H1 (cell line): ENCODE measurements at regions not wholly inside any gene's neighbourhood (a gene's known extent, or its start where the extent isn't known, plus 50 kb on each side); places are given as distances from the start of the nearest gene placed in this dataset.

Source experiments
- CTCF ChIA-PET: fragments of 300-600 bp; sonication (Branson Sonifier 250); formaldehyde crosslinking; loops from one replicate; lab custom pipeline; 2021; ENCODE audit not compliant: partially characterized antibody; lab: Charles Lee
- POLR2A ChIA-PET: fragments of 300-600 bp; sonication (Branson Sonifier 250); formaldehyde crosslinking; loops from one replicate; lab custom pipeline; 2021; ENCODE audit warnings: inconsistent platforms; ENCODE audit not compliant: partially characterized antibody; lab: Charles Lee
- DNase-seq, 2 experiments: peaks; one replicate each; pipeline versions ENCODE4 v3.0.0 to v3.0.0-alpha.2; 2010 to 2022; ENCODE audit warnings: low spot score in 2 of 2, low read depth in 1 of 2, mixed read lengths in 1 of 2
- FAIRE-seq: peaks from 2 replicates; lab custom pipeline; 2011; peaks lifted over from hg19 to GRCh38; lab: Jason Lieb, UNC
- H2AFZ ChIP-seq: 2 replicates; pipeline ENCODE4 v1.8.1; 2012; ENCODE audit warnings: low read length, inconsistent platforms
- H2AK5ac ChIP-seq: 2 replicates; pipeline ENCODE4 v1.6.1; 2013; ENCODE audit warnings: low read depth, low read length
- H2BK120ac ChIP-seq: replicated peaks from 2 replicates; pipeline ENCODE3; 2013; ENCODE audit warnings: low read depth, low read length, inconsistent platforms
- H2BK12ac ChIP-seq: 2 replicates; pipeline ENCODE4 v1.6.1; 2013; ENCODE audit warnings: low read depth, low read length
- H2BK15ac ChIP-seq: 2 replicates; pipeline ENCODE4 v1.6.1; 2013; ENCODE audit warnings: low read length
- H2BK20ac ChIP-seq: 2 replicates; pipeline ENCODE4 v1.6.1; 2013; ENCODE audit warnings: low read length
- H2BK5ac ChIP-seq: 2 replicates; pipeline ENCODE4 v1.6.1; 2013; ENCODE audit warnings: low read depth, low read length
- H3K14ac ChIP-seq: 2 replicates; pipeline ENCODE4 v1.6.1; 2013; ENCODE audit warnings: inconsistent platforms; ENCODE audit not compliant: insufficient read length
- H3K18ac ChIP-seq: 2 replicates; pipeline ENCODE4 v1.6.1; 2013; ENCODE audit warnings: low read length; ENCODE audit errors: extremely low read depth
- H3K23ac ChIP-seq: 2 replicates; pipeline ENCODE4 v1.6.1; 2013; ENCODE audit warnings: inconsistent platforms; ENCODE audit not compliant: insufficient read length
- H3K23me2 ChIP-seq: 2 replicates; pipeline ENCODE4 v1.6.1; 2013; ENCODE audit warnings: low read depth, low read length
- H3K27ac ChIP-seq: 2 replicates; pipeline ENCODE4 v1.6.1; 2011; ENCODE audit warnings: low read depth, low read length, inconsistent platforms
- H3K27me3 ChIP-seq, 4 experiments: replicated peaks in 1 of 4; 1 replicate in 1 of 4; 2 replicates in 3 of 4; pipeline versions ENCODE4 v1.6.1 to v1.8.1; 2011 to 2013; ENCODE audit warnings: low read length in 3 of 4, mild to moderate bottlenecking in 3 of 4, inconsistent platforms in 2 of 4, mixed read lengths in 2 of 4, moderate library complexity in 1 of 4; ENCODE audit not compliant: control insufficient read depth in 3 of 4, insufficient read depth in 3 of 4; ENCODE audit errors: extremely low read depth in 1 of 4
- H3K36me3 ChIP-seq, 4 experiments: 2 replicates each; pipeline versions ENCODE4 v1.6.1 to v1.8.1; 2011 to 2013; ENCODE audit warnings: mild to moderate bottlenecking in 4 of 4, low read length in 3 of 4, moderate library complexity in 2 of 4, control low read depth in 1 of 4, inconsistent platforms in 1 of 4; ENCODE audit not compliant: insufficient read depth in 4 of 4, control insufficient read depth in 2 of 4
- H3K4ac ChIP-seq: replicated peaks from 2 replicates; pipeline ENCODE3; 2013; ENCODE audit warnings: low read length, low read depth, mixed read lengths, inconsistent platforms; ENCODE audit not compliant: insufficient read length
- H3K4me1 ChIP-seq, 4 experiments: replicated peaks in 1 of 4; 1 replicate in 1 of 4; 2 replicates in 3 of 4; pipeline versions ENCODE4 v1.6.1 to v1.8.1; 2011 to 2013; ENCODE audit warnings: low read length in 3 of 4, inconsistent platforms in 2 of 4, mixed read lengths in 1 of 4; ENCODE audit not compliant: insufficient read depth in 4 of 4, control insufficient read depth in 3 of 4
- H3K4me2 ChIP-seq, 2 experiments: 2 replicates each; pipeline versions ENCODE4 v1.6.1 to v1.8.1; 2011 to 2013; ENCODE audit warnings: low read depth in 2 of 2, low read length in 2 of 2, control low read depth in 1 of 2, inconsistent platforms in 1 of 2, mild to moderate bottlenecking in 1 of 2; ENCODE audit not compliant: insufficient read depth in 1 of 2
- H3K4me3 ChIP-seq, 4 experiments: fragments of 200-600, 300-600 bp in 1 of 4; sonication (generic), shearing (Covaris generic), sonication (Bioruptor Twin) in 1 of 4; 2 replicates each; pipeline versions ENCODE4 v1.5.1 to v1.8.1; 2011 to 2016; ENCODE audit warnings: low read length in 4 of 4, low read depth in 3 of 4, control low read depth in 2 of 4, inconsistent platforms in 2 of 4, mild to moderate bottlenecking in 2 of 4, mixed read lengths in 1 of 4, moderate library complexity in 1 of 4; ENCODE audit not compliant: insufficient read depth in 2 of 4; ENCODE audit errors: extremely low read depth in 1 of 4
- H3K56ac ChIP-seq: replicated peaks from 2 replicates; pipeline ENCODE3; 2013; ENCODE audit warnings: low read depth, mild to moderate bottlenecking, mixed read lengths, low read length, inconsistent platforms; ENCODE audit not compliant: insufficient read length
- H3K79me1 ChIP-seq: 2 replicates; pipeline ENCODE4 v1.6.1; 2013; ENCODE audit warnings: low read depth, low read length, control low read depth
- H3K79me2 ChIP-seq, 2 experiments: 2 replicates each; pipeline versions ENCODE4 v1.6.1 to v1.8.1; 2012 to 2013; ENCODE audit warnings: low read length in 2 of 2, mild to moderate bottlenecking in 2 of 2, inconsistent platforms in 1 of 2; ENCODE audit not compliant: insufficient read depth in 2 of 2, control insufficient read depth in 1 of 2
- H3K9ac ChIP-seq, 4 experiments: replicated peaks in 1 of 4; 1 replicate in 1 of 4; 2 replicates in 3 of 4; pipeline versions ENCODE4 v1.6.1 to v1.8.1; 2011 to 2013; ENCODE audit warnings: low read depth in 3 of 4, low read length in 3 of 4, control low read depth in 2 of 4, mild to moderate bottlenecking in 2 of 4, moderate library complexity in 2 of 4, inconsistent platforms in 1 of 4; ENCODE audit errors: extremely low read depth in 1 of 4
- H3K9me3 ChIP-seq, 2 experiments: 2 replicates each; pipeline versions ENCODE4 v1.6.1 to v1.8.1; 2012 to 2013; ENCODE audit warnings: mild to moderate bottlenecking in 2 of 2, moderate library complexity in 2 of 2, control low read depth in 1 of 2, inconsistent platforms in 1 of 2, low read depth in 1 of 2, low read length in 1 of 2, mixed read lengths in 1 of 2; ENCODE audit not compliant: insufficient read depth in 2 of 2
- H4K20me1 ChIP-seq, 2 experiments: replicated peaks in 1 of 2; 2 replicates each; pipeline versions ENCODE3 to v1.8.1; 2011 to 2013; ENCODE audit warnings: inconsistent platforms in 2 of 2, low read length in 2 of 2, mild to moderate bottlenecking in 1 of 2; ENCODE audit not compliant: insufficient read depth in 2 of 2, control insufficient read depth in 1 of 2
- H4K5ac ChIP-seq: 2 replicates; pipeline ENCODE4 v1.6.1; 2013; ENCODE audit warnings: low read length, low read depth, mixed read lengths, inconsistent platforms; ENCODE audit not compliant: insufficient read length
- H4K8ac ChIP-seq: 2 replicates; pipeline ENCODE4 v1.8.0; 2013; ENCODE audit warnings: mild to moderate bottlenecking, moderate library complexity, low read length, inconsistent platforms; ENCODE audit not compliant: insufficient read depth; ENCODE audit errors: extremely low read depth
- H4K91ac ChIP-seq: replicated peaks from 2 replicates; pipeline ENCODE3; 2013; ENCODE audit warnings: low read length, mixed read lengths, inconsistent platforms; ENCODE audit not compliant: insufficient read length
- CBX8 ChIP-seq: fragments of 300-800, 300-1000 bp; sonication (generic); IDR thresholded peaks from 2 replicates; pipeline ENCODE4 v1.7.1; 2016; ENCODE audit warnings: low read depth, low read length, borderline replicate concordance
- CTBP2 ChIP-seq: IDR thresholded peaks from 2 replicates; pipeline ENCODE4 v1.7.0; 2011; ENCODE audit warnings: borderline replicate concordance, mild to moderate bottlenecking, moderate library complexity, mixed read lengths, low read length; ENCODE audit not compliant: insufficient read depth, insufficient read length
- EGR1 ChIP-seq: IDR thresholded peaks from 2 replicates; pipeline ENCODE4 v1.6.1; 2011; ENCODE audit warnings: low read depth, low read length, borderline replicate concordance
- GTF2F1 ChIP-seq: IDR thresholded peaks from 2 replicates; pipeline ENCODE4 v1.6.1; 2012; ENCODE audit warnings: low read depth, low read length, improper control_type of control experiment, borderline replicate concordance
- HDAC2 ChIP-seq, 2 experiments: fragments of 300-600 bp in 1 of 2; sonication (generic) in 1 of 2; IDR thresholded peaks; 2 replicates each; pipeline ENCODE4 v1.6.1; 2011 to 2012; ENCODE audit warnings: low read depth in 2 of 2, low read length in 2 of 2, mild to moderate bottlenecking in 2 of 2, moderate library complexity in 2 of 2, borderline replicate concordance in 1 of 2, inconsistent platforms in 1 of 2
- JUND ChIP-seq: IDR thresholded peaks from 2 replicates; pipeline ENCODE4 v1.6.1; 2011; ENCODE audit warnings: mild to moderate bottlenecking, improper control_type of control experiment, low read length
- MAFK ChIP-seq: IDR thresholded peaks from 2 replicates; pipeline ENCODE4 v1.6.1; 2012; ENCODE audit warnings: low read depth, mild to moderate bottlenecking, improper control_type of control experiment, low read length
- RFX5 ChIP-seq: IDR thresholded peaks from 2 replicates; pipeline ENCODE4 v1.6.1; 2011; ENCODE audit warnings: low read depth, low read length, improper control_type of control experiment, borderline replicate concordance
- RXRA ChIP-seq: IDR thresholded peaks from 2 replicates; pipeline ENCODE4 v1.6.1; 2011; ENCODE audit warnings: low read depth, mild to moderate bottlenecking, low read length, moderate library complexity; ENCODE audit not compliant: insufficient read depth
- SIN3A ChIP-seq, 2 experiments: IDR thresholded peaks in 1 of 2; conservative IDR thresholded peaks in 1 of 2; 2 replicates each; pipeline ENCODE4 v1.6.1; 2011 to 2012; ENCODE audit warnings: low read length in 2 of 2, improper control_type of control experiment in 1 of 2, low read depth in 1 of 2, mild to moderate bottlenecking in 1 of 2
- SP4 ChIP-seq: IDR thresholded peaks from 2 replicates; pipeline ENCODE4 v1.6.1; 2012; ENCODE audit warnings: low read length, inconsistent platforms
- SRF ChIP-seq: IDR thresholded peaks from 2 replicates; pipeline ENCODE4 v1.6.1; 2011; ENCODE audit warnings: mild to moderate bottlenecking, low read depth, low read length, moderate library complexity
- TAF1 ChIP-seq: IDR thresholded peaks from 2 replicates; pipeline ENCODE4 v1.6.1; 2011; ENCODE audit warnings: mild to moderate bottlenecking, low read depth, low read length
- WGBS, 2 experiments: shearing (Covaris generic) in 1 of 2; methylation state at CpG; one replicate each; pipeline versions ENCODE4 v1.1.6 to v1.1.7; 2013 to 2015; ENCODE audit warnings: low lambda C conversion rate in 2 of 2, mixed read lengths in 2 of 2, inconsistent platforms in 1 of 2, low coverage in 1 of 2, missing lambda C conversion rate in 1 of 2; ENCODE audit not compliant: insufficient replicate concordance in 2 of 2, insufficient coverage in 1 of 2, insufficient read length in 1 of 2; ENCODE audit errors: extremely low coverage in 1 of 2, missing lambda C conversion rate in 1 of 2; 5-methylcytosine and 5-hydroxymethylcytosine counted together
- TF ChIP-seq, protein P1 (sequence below): IDR thresholded peaks from 2 replicates; pipeline ENCODE4 v1.6.1; 2011; ENCODE audit warnings: low read length, improper control_type of control experiment

DNA sequence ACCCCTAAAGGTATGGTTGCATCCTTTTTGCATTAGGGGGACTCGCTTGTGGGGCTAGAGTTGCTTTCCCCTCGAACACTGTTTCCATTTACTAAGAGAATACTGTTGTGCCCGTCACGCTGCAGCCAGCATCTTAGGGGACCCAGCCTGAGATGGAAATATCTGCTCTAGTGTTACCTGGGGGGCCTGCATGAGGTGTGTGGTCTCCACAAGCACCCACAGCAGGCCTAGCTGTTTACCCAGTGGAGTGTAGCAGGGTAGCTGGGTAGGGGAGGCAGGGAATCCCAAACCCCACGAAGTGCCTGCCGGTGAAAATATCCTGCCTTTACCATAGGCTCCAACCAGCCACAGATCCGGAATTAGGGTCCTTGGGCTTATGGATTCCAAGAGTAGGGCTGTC lies 303.6 kb downstream of the PTPRU start:
- no peak overlapping the region for H2AK5ac ChIP-seq
- POLR2A ChIA-PET = no interaction called here
- H3K9me3 ChIP-seq = no peaks in the 10 kb centered on the region

More for the DNA sequence above, 303.6 kb downstream of the PTPRU start:
- Histone ChIP-seq H3K56ac (no peak overlapping the region), H4K20me1 (no peaks in the 10 kb centered on the region), H3K14ac (no peak overlapping the region), H3K4me1 (no peaks in the 10 kb centered on the region), H3K27me3 (no peaks in the 10 kb centered on the region), H2BK12ac (no peak overlapping the region), H4K5ac (no peak overlapping the region), H3K27ac (no peak overlapping the region), H3K18ac (no peak overlapping the region), H2BK20ac (no peak overlapping the region), H2AFZ (no peak overlapping the region), H3K4me2 (no peak overlapping the region), H3K9ac (no peak overlapping the region), H3K36me3 (no peaks in the 10 kb centered on the region), H3K23me2 (no peaks in the 10 kb centered on the region), H2BK5ac (no peak overlapping the region), H3K4ac (no peak overlapping the region), H4K8ac (no peak overlapping the region), H4K91ac (no peak overlapping the region), H3K4me3 (no peak overlapping the region), H3K79me2 (no peaks in the 10 kb centered on the region), H3K79me1 (no peaks in the 10 kb centered on the region), H2BK15ac (no peak overlapping the region), H2BK120ac (no peak overlapping the region), H3K23ac (no peak overlapping the region)
- TF ChIP-seq, protein P1, sequence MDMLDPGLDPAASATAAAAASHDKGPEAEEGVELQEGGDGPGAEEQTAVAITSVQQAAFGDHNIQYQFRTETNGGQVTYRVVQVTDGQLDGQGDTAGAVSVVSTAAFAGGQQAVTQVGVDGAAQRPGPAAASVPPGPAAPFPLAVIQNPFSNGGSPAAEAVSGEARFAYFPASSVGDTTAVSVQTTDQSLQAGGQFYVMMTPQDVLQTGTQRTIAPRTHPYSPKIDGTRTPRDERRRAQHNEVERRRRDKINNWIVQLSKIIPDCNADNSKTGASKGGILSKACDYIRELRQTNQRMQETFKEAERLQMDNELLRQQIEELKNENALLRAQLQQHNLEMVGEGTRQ = no peak
- TF ChIP-seq SP4 = no peak
- TF ChIP-seq RXRA = no peak
- TF ChIP-seq EGR1 = no peak
- no peak for TF ChIP-seq SRF
- no peak for TF ChIP-seq CTBP2
- no peak for TF ChIP-seq GTF2F1
- TF ChIP-seq JUND = no peak
- TF ChIP-seq HDAC2 (IDR thresholded peaks at IDR 0.05; ENCODE audit: borderline replicate concordance in 1 of 2, low read depth in 2 of 2, low read length in 2 of 2) = no peak
- no peak for TF ChIP-seq RFX5
- TF ChIP-seq TAF1 = no peak
- no peak for TF ChIP-seq SIN3A (conservative IDR thresholded peaks at IDR 0.05 in 1 of 2, IDR thresholded peaks at IDR 0.05 in 1 of 2; ENCODE audit: low read depth in 1 of 2, low read length in 2 of 2)
- TF ChIP-seq MAFK = no peak
- TF ChIP-seq CBX8 = no peak
- 85% methylated on average over 7 of the region's 7 CpGs; no CpG with 5 or more reads in 1 of the 2 experiments for WGBS, 2 experiments
- CTCF ChIA-PET = no interaction called here
- DNase-seq = no peak
- FAIRE-seq = no peak
